HG02870 (cell line): ENCODE measurements at regions not wholly inside any gene's neighbourhood (a gene's known extent, or its start where the extent isn't known, plus 50 kb on each side); places are given as distances from the start of the nearest gene placed in this dataset.

Source experiments
- ATAC-seq: cut with Tn5 transposase; IDR thresholded peaks from one replicate; pipeline ENCODE4 v1.9.1; 2021; ENCODE audit warnings: mild to moderate bottlenecking, moderate library complexity; ENCODE audit not compliant: unreplicated experiment

DNA sequence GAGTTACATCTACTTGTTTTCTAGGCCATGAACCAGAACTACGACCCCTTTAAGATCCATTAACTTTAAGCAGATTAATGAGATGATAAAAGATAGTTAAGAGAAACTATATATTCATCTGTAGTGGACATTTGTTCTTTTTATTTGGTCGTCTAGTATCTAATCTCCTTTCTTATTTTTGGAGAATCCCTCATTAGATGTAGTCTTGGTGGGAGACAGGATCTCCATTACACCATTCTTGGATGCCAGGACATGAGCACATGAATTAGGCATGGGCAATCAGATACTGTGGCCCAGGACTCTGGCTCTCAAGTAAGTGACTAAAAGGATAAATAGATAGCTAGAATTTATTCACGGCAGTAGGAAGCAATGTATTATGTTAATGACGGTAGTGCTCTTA lies 245.0 kb downstream of the ATP23 start:
- ATAC-seq, result no peak

DNA sequence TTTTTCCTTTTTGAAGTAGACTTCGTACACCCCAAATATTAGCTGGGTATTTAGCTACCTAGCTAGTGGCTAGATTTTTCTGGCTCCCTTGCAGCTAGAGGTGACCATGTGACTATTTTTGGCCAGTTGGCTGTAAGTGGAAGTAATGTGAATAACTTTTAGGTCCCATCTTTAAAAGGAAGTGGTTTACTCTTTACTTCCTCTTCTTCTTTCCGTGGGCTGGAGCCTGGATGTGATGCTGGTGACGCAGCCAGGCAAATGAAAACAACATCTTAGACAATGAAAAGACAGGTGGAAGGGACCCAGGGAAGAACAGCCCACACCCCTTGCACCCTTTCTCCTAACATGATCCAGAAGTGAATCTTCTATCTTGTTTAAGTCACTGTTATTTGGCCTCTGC lies 245.5 kb downstream of the ATP23 start:
- ATAC-seq, result no peak

DNA sequence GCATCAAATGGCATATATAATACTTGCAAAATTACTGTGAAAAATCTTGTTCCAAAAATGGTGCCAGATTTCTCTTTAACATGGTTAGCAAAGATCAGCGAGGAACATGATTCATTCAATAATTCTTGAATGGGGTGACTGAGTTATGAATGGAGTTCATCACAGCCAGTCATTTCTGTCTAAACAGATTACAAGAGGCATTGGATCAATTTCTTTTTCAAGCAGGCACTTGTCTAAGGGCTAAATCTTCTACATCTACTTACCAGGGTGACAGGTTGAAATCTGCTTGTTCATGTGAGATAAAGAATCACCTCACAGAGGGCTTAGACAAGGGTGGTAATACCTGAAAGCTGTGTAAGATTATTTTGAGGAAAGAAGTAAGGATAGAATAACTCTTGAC lies 247.7 kb downstream of the ATP23 start:
- ATAC-seq, result no peak

DNA sequence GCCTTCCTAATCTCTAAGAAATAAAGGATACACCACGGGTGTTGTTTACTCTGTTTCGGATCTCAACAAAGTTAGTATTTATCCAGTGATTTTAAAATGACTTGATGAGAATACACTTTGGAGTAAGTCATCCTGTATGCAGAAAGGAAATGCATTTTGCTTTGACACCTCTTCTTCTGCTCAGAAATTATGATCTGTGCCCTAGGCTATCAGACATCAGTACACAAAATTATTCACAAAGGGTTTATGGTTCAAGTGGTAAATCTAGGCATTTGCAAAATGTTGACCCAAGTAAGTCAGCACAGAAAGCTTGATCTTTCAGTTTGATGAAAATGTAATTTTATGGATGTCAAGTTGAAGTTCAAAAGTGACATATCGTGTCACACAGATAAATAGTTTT lies 248.5 kb downstream of the ATP23 start:
- no peak for ATAC-seq

DNA sequence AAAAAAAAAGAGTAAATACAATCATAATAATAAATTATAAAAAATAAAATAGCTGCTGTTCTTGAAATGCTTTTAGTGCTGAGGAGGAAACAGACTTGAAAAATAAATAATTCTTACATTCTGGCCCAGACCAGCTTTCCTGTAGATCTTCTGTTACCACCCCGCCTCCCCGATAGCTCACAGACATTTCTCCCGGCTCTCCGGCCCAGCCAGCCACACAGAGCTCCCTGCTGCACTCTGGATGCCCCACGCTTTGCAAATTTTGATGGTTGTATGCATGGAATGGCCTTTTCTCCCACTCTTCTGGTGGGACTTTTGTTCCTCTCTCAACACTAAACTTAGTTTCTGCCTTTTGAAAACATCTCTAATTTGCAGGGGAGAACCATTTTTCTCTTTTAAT lies 249.3 kb downstream of the ATP23 start:
- ATAC-seq, result no peak

DNA sequence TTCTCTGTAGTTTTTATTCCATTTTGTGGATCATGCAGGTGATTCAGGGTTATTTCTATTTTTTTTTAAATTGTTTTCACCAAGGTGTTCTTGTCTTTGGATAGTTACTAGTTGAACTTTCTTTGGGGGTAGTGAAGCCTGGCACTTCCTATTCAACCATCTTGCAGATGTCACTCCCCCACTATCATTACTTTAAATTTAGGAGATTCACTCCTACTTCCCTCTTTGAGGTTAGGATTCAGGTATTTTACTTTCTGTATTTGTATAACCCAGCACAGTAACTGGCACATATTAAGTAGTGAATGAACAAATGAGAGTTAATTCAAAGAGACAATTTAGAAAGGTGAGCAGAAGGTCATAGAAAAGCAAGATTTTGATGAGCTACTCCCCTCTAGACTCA lies 255.6 kb downstream of the ATP23 start:
- ATAC-seq, result no peak

DNA sequence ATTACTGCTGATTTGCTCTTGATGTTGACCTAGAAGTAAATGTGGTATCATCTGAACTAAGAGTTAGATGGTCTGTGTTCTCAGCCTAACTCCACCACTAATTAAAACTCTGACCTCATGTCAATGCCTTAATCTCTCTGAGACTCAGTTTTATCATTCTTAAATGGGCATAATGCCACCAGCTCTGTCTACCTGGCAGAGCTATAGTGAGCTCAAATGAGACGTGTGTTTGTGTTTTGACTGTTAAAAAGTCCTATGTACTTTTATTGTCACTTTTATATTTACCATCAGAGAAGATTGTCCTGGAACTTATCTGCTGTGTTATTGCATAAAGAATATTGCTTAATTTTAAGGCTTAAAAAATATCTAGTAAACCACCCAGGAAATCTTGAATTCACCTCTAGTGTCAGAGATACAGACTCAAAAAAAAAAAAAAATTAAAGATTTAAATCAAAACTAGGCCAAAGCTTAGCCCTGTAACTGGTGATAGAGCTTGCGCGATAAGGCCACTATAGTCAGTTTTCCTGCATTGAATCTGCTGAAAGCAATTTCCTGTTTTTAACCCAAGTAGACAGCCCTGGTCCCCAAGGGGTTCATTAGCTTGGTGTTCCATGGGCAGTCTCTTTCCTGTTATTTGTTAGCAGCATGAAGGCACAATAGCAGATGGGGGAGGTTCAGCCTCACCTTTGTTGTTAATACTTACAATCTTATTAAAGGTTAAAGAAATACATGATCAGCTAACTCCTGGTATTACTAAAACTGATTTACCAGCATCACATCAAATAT lies 261.8 kb downstream of the ATP23 start:
- ATAC-seq, result no peak

DNA sequence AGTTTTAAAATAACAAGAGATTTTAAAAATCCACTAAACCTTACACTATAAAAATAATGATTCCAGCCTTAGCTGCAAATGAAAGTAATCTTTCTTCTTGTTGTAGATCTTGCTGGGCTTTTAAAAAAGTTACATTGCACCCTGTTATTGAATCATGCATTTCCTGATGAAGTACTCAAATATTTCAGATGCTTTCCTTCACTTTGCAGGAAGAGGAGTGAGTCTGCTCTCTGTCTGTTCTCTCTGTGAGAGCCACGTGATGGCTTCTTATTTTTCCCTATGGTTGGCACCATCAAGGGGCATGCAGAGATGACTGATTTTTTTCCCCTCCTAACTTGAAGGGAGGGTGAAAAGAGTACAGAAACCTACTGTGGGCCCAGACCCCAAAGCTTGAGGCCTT lies 262.7 kb downstream of the ATP23 start:
- no peak for ATAC-seq

DNA sequence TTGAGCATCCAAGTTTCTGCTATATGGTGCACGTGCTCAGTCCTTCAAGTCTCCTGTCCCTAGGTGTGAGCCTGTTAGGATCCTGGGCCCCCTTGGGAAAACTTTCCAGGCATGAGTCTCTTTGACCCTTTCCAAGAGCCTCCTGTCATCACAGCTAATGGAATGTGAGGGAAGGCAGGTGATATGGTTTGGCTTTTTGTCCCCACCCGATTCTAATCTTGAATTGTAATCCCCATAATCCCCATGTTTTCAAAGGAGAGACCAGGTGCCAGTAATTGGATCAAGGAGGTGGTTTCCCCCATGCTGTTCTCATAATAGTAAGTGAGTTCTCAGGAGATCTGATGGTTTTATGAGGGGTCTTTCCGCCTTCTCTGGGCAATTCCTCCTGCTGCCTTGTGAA lies 265.5 kb downstream of the ATP23 start:
- no peak for ATAC-seq

DNA sequence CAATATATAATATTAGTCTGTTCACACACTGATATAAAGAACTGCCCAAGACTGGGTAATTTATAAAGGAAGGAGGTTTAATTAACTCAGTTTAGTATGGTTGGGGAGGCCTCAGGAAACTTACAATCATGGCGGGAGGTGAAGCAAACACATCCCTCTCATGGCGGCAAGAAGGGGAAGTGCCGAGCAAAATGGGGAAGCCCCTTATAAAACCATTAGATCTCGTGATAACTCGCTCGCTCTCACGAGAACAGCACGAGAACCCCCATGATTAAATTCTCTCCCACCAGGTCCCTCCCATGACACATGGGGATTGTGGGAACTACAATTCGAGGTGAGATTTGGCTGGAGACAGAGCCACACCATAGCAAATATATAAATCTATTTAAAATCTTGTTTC lies 269.8 kb downstream of the ATP23 start:
- no peak for ATAC-seq

DNA sequence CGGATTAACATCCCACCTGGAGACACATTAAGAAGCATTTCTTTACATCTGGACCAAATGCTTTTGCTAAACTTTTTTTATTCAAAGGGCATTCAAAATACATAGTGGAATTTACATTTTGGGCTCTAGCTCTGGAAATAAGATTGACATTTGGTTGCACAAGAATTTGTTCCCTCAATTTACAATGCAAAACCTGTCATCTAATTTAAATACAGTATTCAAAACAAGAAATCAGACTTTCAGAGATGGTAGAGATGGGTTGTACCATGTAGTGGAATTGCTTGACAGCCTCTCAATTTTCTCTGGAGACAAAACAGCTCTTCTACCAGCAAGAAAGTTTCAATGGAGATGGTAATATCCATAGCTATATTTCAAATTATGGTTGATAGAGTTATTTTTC lies 275.8 kb downstream of the ATP23 start:
- no peak for ATAC-seq

DNA sequence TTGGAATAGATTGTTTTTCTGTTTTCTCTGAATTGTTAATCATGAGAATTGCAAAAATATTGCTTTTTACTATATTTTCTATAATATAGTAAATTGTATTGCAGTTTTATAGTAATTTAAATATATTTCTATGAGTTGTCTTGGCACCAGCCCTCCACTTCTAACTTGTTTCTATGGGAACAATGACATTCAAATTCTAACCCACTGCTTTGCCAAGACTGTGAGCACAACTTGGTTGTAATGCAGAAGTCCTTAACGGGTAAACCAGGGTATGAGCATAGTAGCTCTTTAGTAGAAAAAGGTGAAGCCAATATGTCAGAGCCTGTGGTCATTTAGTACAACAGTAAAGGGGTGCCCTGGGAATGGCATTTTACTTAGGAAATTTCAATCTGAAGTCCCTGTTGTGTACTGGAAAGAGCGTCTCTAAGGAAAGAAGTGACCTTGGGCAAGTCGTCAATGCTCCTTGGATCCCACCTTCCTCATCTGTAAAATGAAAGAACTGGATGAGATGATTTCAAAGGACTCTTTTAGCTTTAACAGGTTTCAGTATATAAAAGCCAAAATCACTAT lies 283.3 kb downstream of the ATP23 start:
- no peak for ATAC-seq

DNA sequence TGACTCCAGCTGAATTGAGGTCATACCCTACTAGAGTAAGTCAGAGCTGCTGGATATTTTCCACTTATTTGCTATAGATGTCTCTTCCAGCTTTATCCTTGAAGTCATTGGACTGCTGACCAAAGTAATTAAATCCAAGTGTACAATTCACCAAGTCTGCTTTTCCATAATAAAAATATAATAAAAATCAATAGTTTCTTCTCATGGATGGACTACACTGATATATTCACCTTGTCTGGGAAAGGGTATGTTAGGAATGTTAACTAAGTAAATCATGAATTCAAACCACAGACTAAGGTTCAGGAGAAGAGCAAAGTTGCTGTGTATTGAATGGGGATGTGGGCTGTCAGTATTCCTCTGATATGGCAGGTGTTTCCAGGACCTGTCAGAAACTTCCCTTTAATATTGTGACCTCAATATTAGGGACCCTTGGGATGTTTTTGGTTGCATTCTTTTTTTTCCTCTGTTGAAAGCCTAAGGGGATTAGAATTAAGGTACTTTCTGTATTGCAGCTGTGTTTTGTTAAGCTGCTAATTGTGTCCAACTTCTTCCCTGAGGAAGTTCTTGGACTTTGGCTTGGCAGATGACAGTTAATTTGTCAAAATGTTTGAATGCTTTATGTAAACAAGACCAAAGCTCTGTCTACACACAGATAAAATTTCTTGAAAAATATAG lies 284.0 kb downstream of the ATP23 start:
- ATAC-seq, result no peak

DNA sequence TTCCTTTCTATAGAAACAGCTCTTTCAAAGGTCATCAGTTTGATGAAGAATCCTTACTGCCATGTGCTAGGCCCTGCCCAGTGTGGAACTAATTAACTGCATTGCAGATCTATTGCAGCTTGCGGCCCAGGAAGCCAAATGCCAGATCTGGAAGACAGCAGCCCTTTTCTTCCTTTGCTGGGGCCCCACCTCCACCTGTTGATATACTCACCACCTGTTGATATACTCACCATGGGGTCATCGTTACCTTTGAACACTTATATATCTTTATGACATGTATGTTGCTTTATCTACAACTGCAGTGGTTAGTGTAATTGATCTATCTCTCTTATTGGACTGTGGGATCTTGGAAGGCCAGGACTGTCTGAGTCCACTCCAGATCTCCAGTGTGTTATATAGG lies 292.5 kb downstream of the ATP23 start:
- ATAC-seq, result no peak

DNA sequence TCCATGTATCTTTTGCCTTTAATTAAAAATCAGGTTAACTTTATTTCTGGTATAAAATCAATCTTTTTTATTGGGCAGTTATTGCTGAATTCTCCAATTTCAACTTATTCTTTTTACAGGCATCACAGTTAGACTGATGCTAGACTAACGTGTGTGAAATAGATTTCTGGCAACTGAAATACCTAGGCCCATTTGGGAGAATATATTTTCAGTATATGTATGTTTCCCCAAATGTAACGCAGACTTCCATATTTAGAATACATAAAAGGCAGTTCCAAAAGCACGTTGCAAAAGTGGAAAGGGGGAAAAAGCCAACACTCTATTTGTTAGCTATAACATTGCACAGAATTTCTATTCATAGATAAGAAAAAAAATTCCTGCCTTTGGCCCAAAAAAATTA lies 297.0 kb downstream of the ATP23 start:
- no peak for ATAC-seq

DNA sequence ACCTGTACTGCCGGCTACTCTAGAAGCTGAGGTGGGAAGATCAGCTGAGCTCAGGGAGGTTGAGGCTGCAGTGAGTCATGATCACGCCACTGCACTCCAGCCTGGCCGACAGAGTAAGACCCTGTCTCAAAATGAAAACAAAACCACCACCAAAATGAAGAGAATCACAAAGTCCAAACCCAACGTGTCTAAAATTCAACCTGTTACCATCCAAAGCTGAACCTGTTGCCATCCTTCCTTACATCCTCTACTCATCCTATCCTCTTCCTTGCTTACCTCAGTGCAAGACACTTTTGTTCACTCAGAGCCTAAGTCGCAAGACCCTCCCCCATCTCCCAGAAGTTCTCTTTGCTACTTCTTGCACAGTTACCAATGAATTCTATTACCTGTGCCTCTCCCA lies 299.7 kb downstream of the ATP23 start:
- ATAC-seq, result no peak

DNA sequence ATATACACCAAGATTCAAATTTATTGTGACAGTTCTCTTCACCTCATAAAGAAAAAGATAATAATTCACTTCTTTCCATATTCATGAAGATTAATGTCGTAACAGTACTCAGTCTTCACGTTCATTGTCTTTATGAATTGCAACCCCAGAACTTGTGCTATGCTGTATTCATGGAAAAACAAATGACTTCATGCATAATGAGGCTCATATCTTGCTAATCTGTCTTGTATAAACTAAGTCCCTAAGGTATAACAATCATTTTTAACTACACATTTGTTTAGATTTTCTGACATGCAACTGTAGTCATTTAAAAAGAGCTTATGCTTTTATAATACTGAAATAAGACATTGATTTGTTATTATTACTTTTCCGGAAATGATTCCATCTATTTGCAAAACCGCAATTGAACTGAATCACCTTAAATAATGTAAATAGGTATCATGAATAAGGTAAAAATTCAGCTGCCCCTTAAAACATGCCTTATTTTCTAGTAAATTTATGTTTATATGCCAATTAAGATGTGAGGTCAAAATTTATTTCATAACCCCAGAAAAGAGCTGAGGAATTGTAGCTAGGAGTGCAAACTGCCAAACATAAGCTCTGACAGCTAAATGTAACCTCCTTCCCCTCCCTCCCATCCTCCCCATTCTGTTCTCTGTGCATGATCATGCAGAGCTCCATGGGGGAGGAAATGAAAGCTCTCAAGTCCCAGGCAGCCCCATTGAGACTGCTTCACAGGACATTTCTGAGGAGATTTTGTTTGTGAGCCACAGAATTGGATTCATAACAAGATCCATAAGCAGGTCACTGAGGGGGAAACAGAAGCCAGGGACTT lies 301.6 kb downstream of the ATP23 start:
- no peak for ATAC-seq

DNA sequence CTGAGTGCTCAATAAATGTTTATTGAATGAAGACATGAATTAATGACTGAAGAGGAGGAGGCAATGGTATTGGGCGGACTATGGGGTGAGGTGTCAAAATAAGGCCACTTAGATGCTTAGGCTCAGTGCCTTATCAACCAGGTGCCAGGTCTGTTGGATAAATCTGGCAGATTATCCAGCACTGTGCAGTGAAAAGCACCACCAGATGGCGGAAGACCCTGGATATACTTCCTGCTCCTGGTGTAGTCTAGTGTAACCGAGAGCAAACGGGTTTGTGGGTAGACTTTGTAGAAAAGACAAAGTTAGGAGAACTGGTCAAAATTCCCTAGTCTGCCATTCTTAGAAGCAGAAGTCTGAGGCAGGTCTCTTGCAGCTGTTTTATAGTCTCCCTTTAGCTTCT lies 306.3 kb downstream of the ATP23 start:
- no peak for ATAC-seq

DNA sequence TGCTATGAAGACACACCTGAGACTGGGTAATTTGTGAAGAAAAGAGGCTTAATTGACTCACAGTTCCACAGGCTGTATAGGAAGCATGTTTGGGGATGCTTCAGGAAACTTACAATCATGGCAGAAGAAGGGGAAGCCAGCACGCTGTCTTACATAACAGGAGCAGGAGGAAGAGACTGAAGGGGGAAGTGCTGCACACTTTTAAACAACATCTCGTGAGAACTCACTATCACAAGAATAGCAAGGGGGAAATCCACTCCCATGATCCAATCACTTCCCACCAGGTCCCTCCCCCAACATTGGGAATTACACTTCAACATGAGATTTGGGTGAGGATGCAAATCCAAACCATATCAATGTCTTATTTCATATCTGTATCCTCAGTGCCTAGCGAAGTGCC lies 307.2 kb downstream of the ATP23 start:
- no peak for ATAC-seq

DNA sequence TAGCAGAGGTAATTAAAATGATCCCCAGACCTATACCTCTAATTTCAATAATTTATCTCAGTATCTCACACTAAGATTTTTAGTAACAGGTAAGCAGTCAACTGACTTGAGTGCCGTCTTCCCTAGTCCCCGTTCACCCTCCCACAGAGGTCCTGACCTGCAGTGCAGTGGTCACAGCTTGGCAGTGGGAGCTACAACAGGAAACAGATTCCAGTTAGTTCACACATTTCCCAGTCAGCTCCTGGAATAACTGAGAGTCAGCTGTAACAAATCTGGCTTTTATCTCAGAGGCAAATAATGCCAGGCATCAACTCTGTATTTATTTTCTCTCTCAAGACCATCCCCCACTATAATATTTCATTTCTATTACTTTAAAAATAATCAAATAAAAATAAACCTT lies 308.2 kb downstream of the ATP23 start:
- ATAC-seq, result no peak

DNA sequence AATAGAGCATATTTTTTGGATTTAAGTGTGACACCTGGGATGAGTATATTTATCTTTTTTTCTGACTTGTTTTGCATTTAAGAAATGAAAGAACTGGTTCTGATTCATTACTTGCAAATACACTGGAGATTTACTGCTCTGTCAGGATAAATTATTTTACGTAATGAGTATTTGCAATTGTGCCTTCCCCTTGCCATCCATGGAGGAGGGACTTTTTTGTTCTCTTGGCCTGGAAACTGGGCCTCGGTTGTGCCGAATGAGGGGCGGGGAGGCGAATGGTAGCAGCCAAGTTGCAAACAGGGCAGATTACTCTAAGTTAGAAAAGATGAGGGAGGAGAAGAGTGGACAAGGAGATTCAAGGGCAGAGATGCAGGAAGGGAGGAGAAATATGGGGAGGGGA lies 308.7 kb downstream of the ATP23 start:
- no peak for ATAC-seq

DNA sequence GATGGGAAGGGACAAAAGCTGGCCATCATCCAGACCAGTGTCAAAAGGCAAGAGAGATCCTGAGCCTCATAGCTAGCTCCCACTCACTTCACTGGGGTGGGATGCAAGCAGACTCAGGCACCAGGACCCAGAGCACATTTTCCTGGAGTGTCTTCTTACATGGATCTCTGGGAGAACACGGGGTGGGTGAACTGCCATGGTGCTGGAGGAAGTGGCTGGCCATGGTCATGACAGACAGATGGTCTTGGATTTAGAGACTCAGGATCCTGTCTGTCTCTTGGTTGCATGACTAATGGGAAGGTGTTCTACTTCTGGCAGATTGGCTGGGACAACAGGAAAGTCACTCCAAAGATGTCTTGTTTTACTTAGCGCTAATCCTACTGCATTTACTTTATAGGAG lies 311.5 kb downstream of the ATP23 start:
- no peak for ATAC-seq
